ENCODE measurements at regions not wholly inside any gene's neighbourhood (a gene's known extent, or its start where the extent isn't known, plus 50 kb on each side); places are given as distances from the start of the nearest gene placed in this dataset.
"Not testable (repeated sequence)": the region's sequence is repeated elsewhere in the genome, so short reads cannot be mapped to it uniquely, and the experiment has no call there.

DNA sequence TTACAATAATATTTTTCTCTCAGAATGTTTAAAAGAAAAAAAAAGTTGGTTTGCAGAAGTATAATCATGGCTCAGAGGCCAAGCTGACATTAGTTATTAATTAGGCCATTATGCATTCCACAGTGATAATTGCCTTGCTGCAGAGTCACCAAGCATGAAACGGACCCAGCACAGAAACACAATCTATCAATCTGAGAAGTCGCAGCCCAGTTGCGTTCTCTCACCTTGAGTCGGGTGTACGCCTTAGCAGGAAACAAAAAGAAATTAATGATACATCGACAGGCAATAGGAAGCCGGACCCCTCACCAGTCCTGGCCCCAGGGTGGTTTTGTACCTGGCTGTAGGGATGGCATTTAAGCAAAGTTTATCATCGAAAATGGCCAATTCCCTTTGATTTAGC, 129.7 kb downstream of the PHETA1 start:
- Histone ChIP-seq H3K27me3 (ENCODE audit: control insufficient read depth in 1 of 2, insufficient read depth in 2 of 2, low read length in 2 of 2) (peaks cover 2 to 7% of the 10 kb centered on the region in 2 donors), H3K4me3 (ENCODE audit: low read length in 2 of 2) (no peak overlapping the region), H3K9me3 (ENCODE audit: control insufficient read depth in 2 of 2, low read length in 2 of 2) (peaks cover 6 to 11% of the 10 kb centered on the region in 2 donors), H3K27ac (ENCODE audit: low read length) (no peak overlapping the region), H3K4me1 (ENCODE audit: control insufficient read depth, insufficient read depth, low read length) (no peaks in the 10 kb centered on the region), H3K9ac (ENCODE audit: low read length in 2 of 2) (no peak overlapping the region), H3K36me3 (ENCODE audit: control insufficient read depth in 2 of 2, insufficient read depth in 2 of 2, low read length in 2 of 2) (no peaks in the 10 kb centered on the region)

DNA sequence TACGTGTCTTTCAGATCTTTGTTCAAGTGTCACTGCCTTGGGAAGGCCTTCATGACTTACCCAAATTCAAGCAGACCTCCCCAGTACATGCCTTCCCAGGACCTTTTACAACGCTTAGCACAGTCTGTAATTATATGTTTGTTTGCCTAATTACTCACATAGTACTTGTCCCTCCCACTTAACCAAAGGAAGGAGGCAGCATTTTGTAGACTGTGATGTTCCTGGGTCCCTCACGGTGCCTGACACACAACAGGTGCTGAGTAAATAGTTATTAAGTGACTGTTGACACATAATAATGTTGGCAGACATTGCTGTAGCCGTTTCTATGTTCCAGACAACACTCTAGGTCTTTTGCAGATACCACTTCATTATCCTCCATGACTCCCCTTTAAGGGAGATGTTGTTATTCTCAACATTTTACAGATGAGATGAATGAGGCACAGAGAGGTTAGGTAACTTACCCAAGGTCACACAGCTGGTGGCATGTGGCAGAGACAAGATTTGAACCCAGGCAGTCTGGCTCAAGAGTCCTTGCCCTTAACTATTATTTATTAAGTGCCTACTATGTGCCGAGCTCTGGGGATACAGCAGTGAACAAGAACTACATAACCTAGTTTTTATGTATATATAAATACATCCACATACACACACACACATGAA, 130.7 kb downstream of the PHETA1 start:
- Histone ChIP-seq H3K9ac (ENCODE audit: low read length in 2 of 2) (no peak overlapping the region), H3K4me1 (ENCODE audit: control insufficient read depth, insufficient read depth, low read length) (no peaks in the 10 kb centered on the region), H3K4me3 (ENCODE audit: low read length in 2 of 2) (no peak overlapping the region), H3K36me3 (ENCODE audit: control insufficient read depth in 2 of 2, insufficient read depth in 2 of 2, low read length in 2 of 2) (no peaks in the 10 kb centered on the region), H3K27ac (ENCODE audit: low read length) (no peak overlapping the region), H3K27me3 (ENCODE audit: control insufficient read depth in 1 of 2, insufficient read depth in 2 of 2, low read length in 2 of 2) (peaks cover 2 to 7% of the 10 kb centered on the region in 2 donors), H3K9me3 (ENCODE audit: control insufficient read depth in 2 of 2, low read length in 2 of 2) (peaks cover 3 to 10% of the 10 kb centered on the region in 2 donors)

DNA sequence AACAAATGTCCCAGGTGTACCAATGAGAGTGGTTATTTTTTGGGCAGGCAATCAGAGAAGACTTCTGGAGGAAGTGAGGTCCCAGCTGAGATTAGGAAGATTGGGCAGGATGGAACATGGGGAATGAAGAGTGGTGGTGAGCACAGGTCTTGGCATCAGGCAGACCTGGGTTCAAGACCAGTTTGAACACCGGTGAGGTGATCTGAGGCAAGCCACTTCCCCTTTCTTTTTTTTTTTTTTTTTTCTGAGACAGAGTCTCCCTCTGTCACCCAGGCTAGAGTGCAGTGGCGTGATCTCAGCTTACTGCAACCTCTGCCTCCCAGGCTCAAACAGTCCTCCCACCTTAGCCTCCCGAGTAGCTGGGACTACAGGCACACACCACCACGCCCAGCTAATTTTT, 134.4 kb downstream of the PHETA1 start:
- H3K9ac ChIP-seq (ENCODE audit: low read length in 2 of 2), result not testable (repeated sequence)

GRCh38 chr12:111233786-111234185, 135.1 kb downstream of the PHETA1 start:
- peaks cover 0 to 8% of the 10 kb centered on the region in 2 donors for H3K27me3 ChIP-seq (ENCODE audit: control insufficient read depth in 1 of 2, insufficient read depth in 2 of 2, low read length in 2 of 2)
- H3K36me3 ChIP-seq (ENCODE audit: control insufficient read depth in 2 of 2, insufficient read depth in 2 of 2, low read length in 2 of 2), result no peaks in the 10 kb centered on the region
- H3K27ac ChIP-seq (ENCODE audit: low read length), result no peak overlapping the region
- H3K4me3 ChIP-seq (ENCODE audit: low read length in 2 of 2), result no peak overlapping the region
- H3K9ac ChIP-seq (ENCODE audit: low read length in 2 of 2), result no peak overlapping the region
- H3K4me1 ChIP-seq (ENCODE audit: control insufficient read depth, insufficient read depth, low read length), result no peaks in the 10 kb centered on the region
- H3K9me3 ChIP-seq (ENCODE audit: control insufficient read depth in 2 of 2, low read length in 2 of 2), result peaks cover 7 to 10% of the 10 kb centered on the region in 2 donors

More for the DNA sequence above, 134.4 kb downstream of the PHETA1 start:
- peaks cover 7 to 10% of the 10 kb centered on the region in 2 donors for H3K9me3 ChIP-seq (ENCODE audit: control insufficient read depth in 2 of 2, low read length in 2 of 2)
- not testable (repeated sequence) for H3K4me1 ChIP-seq (ENCODE audit: control insufficient read depth, insufficient read depth, low read length); H3K27me3 ChIP-seq (ENCODE audit: control insufficient read depth in 1 of 2, insufficient read depth in 2 of 2, low read length in 2 of 2); H3K4me3 ChIP-seq (ENCODE audit: low read length in 2 of 2); H3K36me3 ChIP-seq (ENCODE audit: control insufficient read depth in 2 of 2, insufficient read depth in 2 of 2, low read length in 2 of 2); H3K27ac ChIP-seq (ENCODE audit: low read length)

DNA sequence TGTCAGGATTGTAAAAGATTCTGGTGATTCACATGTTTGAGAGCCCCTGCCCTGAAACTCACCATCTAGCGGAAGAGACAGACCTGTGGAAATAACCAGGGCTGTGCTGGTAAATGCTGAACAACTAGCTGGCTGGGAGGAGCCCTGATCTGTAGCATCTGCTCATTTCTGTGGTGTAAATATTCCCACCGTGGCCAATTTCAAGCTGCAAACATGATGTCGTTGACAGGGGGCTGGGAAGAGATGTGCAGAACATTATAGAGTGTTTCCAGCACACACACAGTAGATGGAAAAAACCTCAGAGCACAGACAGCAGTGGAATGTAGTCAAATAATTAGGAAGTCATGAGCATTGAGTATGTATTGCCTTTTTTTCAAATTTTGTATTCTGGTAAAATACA, 138.2 kb downstream of the PHETA1 start:
- H3K4me1 ChIP-seq (ENCODE audit: control insufficient read depth, insufficient read depth, low read length), result no peaks in the 10 kb centered on the region
- no peak overlapping the region for H3K9ac ChIP-seq (ENCODE audit: low read length in 2 of 2)
- H3K9me3 ChIP-seq (ENCODE audit: control insufficient read depth in 2 of 2, low read length in 2 of 2), result peaks cover 3 to 7% of the 10 kb centered on the region in 2 donors
- H3K36me3 ChIP-seq (ENCODE audit: control insufficient read depth in 2 of 2, insufficient read depth in 2 of 2, low read length in 2 of 2), result no peaks in the 10 kb centered on the region
- H3K27me3 ChIP-seq (ENCODE audit: control insufficient read depth in 1 of 2, insufficient read depth in 2 of 2, low read length in 2 of 2), result peaks cover 3 to 8% of the 10 kb centered on the region in 2 donors
- H3K4me3 ChIP-seq (ENCODE audit: low read length in 2 of 2), result no peak overlapping the region
- no peak overlapping the region for H3K27ac ChIP-seq (ENCODE audit: low read length)

GRCh38 chr12:111228916-111229666, 139.8 kb downstream of the PHETA1 start:
- Histone ChIP-seq H3K27me3 (ENCODE audit: control insufficient read depth in 1 of 2, insufficient read depth in 2 of 2, low read length in 2 of 2) (peaks cover 3 to 17% of the 10 kb centered on the region in 2 donors), H3K4me1 (ENCODE audit: control insufficient read depth, insufficient read depth, low read length) (no peaks in the 10 kb centered on the region), H3K36me3 (ENCODE audit: control insufficient read depth in 2 of 2, insufficient read depth in 2 of 2, low read length in 2 of 2) (no peaks in the 10 kb centered on the region), H3K9me3 (ENCODE audit: control insufficient read depth in 2 of 2, low read length in 2 of 2) (peaks cover 3 to 4% of the 10 kb centered on the region in 2 donors), H3K4me3 (ENCODE audit: low read length in 2 of 2) (no peak overlapping the region), H3K9ac (ENCODE audit: low read length in 2 of 2) (no peak overlapping the region), H3K27ac (ENCODE audit: low read length) (no peak overlapping the region)

DNA sequence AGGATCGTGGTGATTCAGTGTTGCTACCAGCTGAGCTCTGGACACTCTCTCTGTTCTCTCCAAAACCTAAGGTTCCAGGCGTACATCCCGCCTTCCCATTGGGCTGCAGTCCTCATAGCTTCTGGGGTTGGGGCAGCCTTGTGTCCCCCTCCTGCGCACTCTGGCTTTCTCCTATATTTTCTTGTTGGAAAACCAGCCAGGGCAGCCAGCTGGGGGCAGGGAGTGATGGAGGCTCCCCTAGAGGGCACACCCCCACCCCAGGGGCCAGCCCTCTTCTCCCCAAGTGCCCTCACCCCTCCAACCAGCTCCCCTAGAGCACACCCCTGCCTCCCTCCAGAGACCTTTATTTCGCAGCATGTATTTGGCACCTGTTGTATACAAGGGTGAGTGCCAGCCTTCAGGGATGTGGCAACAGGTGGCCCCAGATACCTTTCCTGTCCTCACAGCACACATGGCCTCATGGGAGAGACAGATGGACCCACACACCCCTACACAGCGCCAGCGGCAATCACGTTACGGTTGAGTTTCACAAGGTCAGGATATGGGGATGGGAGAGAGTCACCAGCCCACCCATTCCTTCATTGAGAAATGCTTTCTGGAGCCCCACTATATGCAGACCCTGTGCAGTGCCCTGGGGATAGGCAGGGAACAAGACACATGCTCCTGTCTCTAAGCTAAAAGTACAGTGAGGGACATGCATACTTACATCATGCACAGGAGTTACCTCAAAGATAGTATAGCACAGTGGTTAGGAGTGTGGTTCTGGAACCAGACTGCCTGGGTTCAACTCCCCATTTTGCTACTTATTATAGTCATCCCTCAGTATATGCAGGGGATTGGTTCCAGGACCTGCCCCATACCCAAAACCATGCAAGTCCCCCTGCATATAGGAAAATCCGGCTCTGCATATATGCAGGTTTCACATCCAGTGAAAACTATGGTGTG, 141.1 kb downstream of the PHETA1 start:
- Histone ChIP-seq H3K27me3 (ENCODE audit: control insufficient read depth in 1 of 2, insufficient read depth in 2 of 2, low read length in 2 of 2) (peaks cover 3 to 15% of the 10 kb centered on the region in 2 donors), H3K27ac (ENCODE audit: low read length) (no peak overlapping the region), H3K4me3 (ENCODE audit: low read length in 2 of 2) (no peak overlapping the region), H3K4me1 (ENCODE audit: control insufficient read depth, insufficient read depth, low read length) (no peaks in the 10 kb centered on the region), H3K36me3 (ENCODE audit: control insufficient read depth in 2 of 2, insufficient read depth in 2 of 2, low read length in 2 of 2) (no peaks in the 10 kb centered on the region), H3K9me3 (ENCODE audit: control insufficient read depth in 2 of 2, low read length in 2 of 2) (peaks cover 0 to 4% of the 10 kb centered on the region in 2 donors), H3K9ac (ENCODE audit: low read length in 2 of 2) (no peak overlapping the region)

DNA sequence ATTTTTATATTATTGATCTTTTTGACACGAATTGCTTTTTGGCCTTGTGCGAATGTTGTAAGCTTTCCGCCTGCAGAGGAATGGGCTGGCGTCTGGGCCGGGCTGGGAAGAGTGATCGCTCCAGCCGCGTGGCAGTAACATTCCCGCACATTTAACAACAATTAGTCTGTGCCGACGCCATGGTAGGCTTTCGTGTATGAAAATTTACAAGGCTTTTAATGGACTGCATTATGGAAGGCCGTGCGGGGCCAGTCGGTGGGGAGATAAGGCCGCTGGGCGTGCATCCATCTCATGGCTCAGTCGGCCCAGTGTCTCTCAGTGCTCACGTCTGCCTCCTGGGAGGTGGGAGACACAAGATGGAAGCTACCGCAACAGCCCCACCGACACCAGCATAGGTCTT, 142.2 kb downstream of the PHETA1 start:
- Histone ChIP-seq H3K9me3 (ENCODE audit: control insufficient read depth in 2 of 2, low read length in 2 of 2) (peaks cover 0 to 4% of the 10 kb centered on the region in 2 donors), H3K4me3 (ENCODE audit: low read length in 2 of 2) (no peak overlapping the region), H3K4me1 (ENCODE audit: control insufficient read depth, insufficient read depth, low read length) (no peaks in the 10 kb centered on the region), H3K27me3 (ENCODE audit: control insufficient read depth in 1 of 2, insufficient read depth in 2 of 2, low read length in 2 of 2) (peaks cover 3 to 15% of the 10 kb centered on the region in 2 donors), H3K27ac (ENCODE audit: low read length) (no peak overlapping the region), H3K36me3 (ENCODE audit: control insufficient read depth in 2 of 2, insufficient read depth in 2 of 2, low read length in 2 of 2) (no peaks in the 10 kb centered on the region), H3K9ac (ENCODE audit: low read length in 2 of 2) (no peak overlapping the region)

DNA sequence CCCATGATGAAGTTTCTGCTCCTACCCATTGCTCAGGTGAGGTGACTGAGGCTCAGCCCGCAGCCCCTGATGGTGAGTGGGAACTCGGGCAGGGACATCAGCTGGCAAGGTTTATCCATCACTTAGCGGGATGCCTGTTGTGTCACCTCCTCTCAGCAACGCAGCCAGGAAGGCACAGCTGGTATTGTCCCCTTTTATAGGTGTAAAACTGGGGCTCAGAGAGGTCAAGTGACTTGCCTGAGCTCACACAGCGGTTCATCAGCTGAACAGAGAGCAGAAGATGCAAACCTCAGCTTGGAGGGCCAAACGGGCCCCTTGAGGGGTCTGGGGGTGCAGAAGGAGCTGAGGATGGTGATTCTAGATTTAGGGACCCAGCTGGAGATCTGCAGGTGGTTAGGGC, 143.6 kb downstream of the PHETA1 start:
- H3K27ac ChIP-seq (ENCODE audit: low read length), result no peak overlapping the region

GRCh38 chr12:111224186-111225066, 144.5 kb downstream of the PHETA1 start:
- H3K9ac ChIP-seq (ENCODE audit: low read length in 2 of 2), result no peak overlapping the region

More for the DNA sequence above, 143.6 kb downstream of the PHETA1 start:
- H3K9ac ChIP-seq (ENCODE audit: low read length in 2 of 2), result no peak overlapping the region
- peaks cover 3 to 12% of the 10 kb centered on the region in 2 donors for H3K27me3 ChIP-seq (ENCODE audit: control insufficient read depth in 1 of 2, insufficient read depth in 2 of 2, low read length in 2 of 2)
- no peaks in the 10 kb centered on the region for H3K9me3 ChIP-seq (ENCODE audit: control insufficient read depth in 2 of 2, low read length in 2 of 2)
- H3K36me3 ChIP-seq (ENCODE audit: control insufficient read depth in 2 of 2, insufficient read depth in 2 of 2, low read length in 2 of 2), result no peaks in the 10 kb centered on the region
- no peaks in the 10 kb centered on the region for H3K4me1 ChIP-seq (ENCODE audit: control insufficient read depth, insufficient read depth, low read length)
- no peak overlapping the region for H3K4me3 ChIP-seq (ENCODE audit: low read length in 2 of 2)

More at GRCh38 chr12:111224186-111225066, 144.5 kb downstream of the PHETA1 start:
- no peaks in the 10 kb centered on the region for H3K4me1 ChIP-seq (ENCODE audit: control insufficient read depth, insufficient read depth, low read length)
- no peak overlapping the region for H3K27ac ChIP-seq (ENCODE audit: low read length)
- H3K4me3 ChIP-seq (ENCODE audit: low read length in 2 of 2), result no peak overlapping the region
- H3K27me3 ChIP-seq (ENCODE audit: control insufficient read depth in 1 of 2, insufficient read depth in 2 of 2, low read length in 2 of 2), result peaks cover 3 to 14% of the 10 kb centered on the region in 2 donors
- H3K36me3 ChIP-seq (ENCODE audit: control insufficient read depth in 2 of 2, insufficient read depth in 2 of 2, low read length in 2 of 2), result no peaks in the 10 kb centered on the region
- H3K9me3 ChIP-seq (ENCODE audit: control insufficient read depth in 2 of 2, low read length in 2 of 2), result no peaks in the 10 kb centered on the region
